Loucy (cell line): ENCODE measurements at regions not wholly inside any gene's neighbourhood (a gene's known extent, or its start where the extent isn't known, plus 50 kb on each side); places are given as distances from the start of the nearest gene placed in this dataset.

Experiments used
- H2AFZ ChIP-seq: fragments of 200-600 bp; sonication (generic); 2 replicates; pipeline ENCODE4 v1.6.0; 2016; ENCODE audit warnings: antibody characterized with exemption, mild to moderate bottlenecking, low read length, moderate library complexity
- H3F3A ChIP-seq: fragments of 200-600 bp; 2 replicates; pipeline ENCODE4 v1.6.0; 2016; ENCODE audit warnings: antibody characterized with exemption, low read depth, mild to moderate bottlenecking
- H3K27me3 ChIP-seq: fragments of 200-600 bp; sonication (generic); 2 replicates; pipeline ENCODE4 v1.6.1; 2014; ENCODE audit warnings: low read length, mild to moderate bottlenecking; ENCODE audit not compliant: insufficient read depth, poor library complexity, severe bottlenecking
- H3K36me3 ChIP-seq: fragments of 200-600 bp; sonication (generic); 2 replicates; pipeline ENCODE4 v1.6.1; 2016; ENCODE audit warnings: low read length; ENCODE audit not compliant: insufficient read depth
- H3K4me1 ChIP-seq: fragments of 200-600 bp; sonication (generic); 2 replicates; pipeline ENCODE4 v1.5.1; 2014; ENCODE audit warnings: low read length, mild to moderate bottlenecking; ENCODE audit not compliant: insufficient read depth, poor library complexity, severe bottlenecking
- H3K4me2 ChIP-seq: fragments of 200-600 bp; sonication (generic); 2 replicates; pipeline ENCODE4 v1.6.0; 2014; ENCODE audit warnings: antibody characterized with exemption, low read length, low read depth, mild to moderate bottlenecking; ENCODE audit not compliant: poor library complexity, severe bottlenecking
- H3K4me3 ChIP-seq: fragments of 200-600 bp; sonication (generic); 2 replicates; pipeline ENCODE4 v1.5.1; 2014; ENCODE audit warnings: low read length, mild to moderate bottlenecking, mixed read lengths; ENCODE audit not compliant: poor library complexity, severe bottlenecking
- H3K79me2 ChIP-seq: fragments of 200-600 bp; sonication (generic); 2 replicates; pipeline ENCODE4 v1.6.1; 2014; ENCODE audit warnings: low read length; ENCODE audit not compliant: insufficient read depth
- H3K9ac ChIP-seq: fragments of 200-600 bp; sonication (generic); 2 replicates; pipeline ENCODE4 v1.6.0; 2014; ENCODE audit warnings: mild to moderate bottlenecking, low read depth, low read length, moderate library complexity; ENCODE audit not compliant: poor library complexity, severe bottlenecking
- H3K9me2 ChIP-seq: fragments of 200-600 bp; sonication (generic); replicated peaks from 2 replicates; pipeline ENCODE4 v1.6.1; 2016; ENCODE audit warnings: low read depth, low read length, mixed read lengths
- H3K9me3 ChIP-seq: fragments of 200-600 bp; sonication (generic); 2 replicates; pipeline ENCODE4 v1.6.1; 2014; ENCODE audit warnings: mild to moderate bottlenecking, antibody characterized with exemption, low read length, low read depth; ENCODE audit not compliant: insufficient read depth
- H4K20me1 ChIP-seq: fragments of 200-600 bp; sonication (generic); 2 replicates; pipeline ENCODE4 v1.6.0; 2014; ENCODE audit warnings: antibody characterized with exemption, low read length, mild to moderate bottlenecking; ENCODE audit not compliant: insufficient read depth, poor library complexity, severe bottlenecking
- CTCF ChIP-seq: fragments of 200-600 bp; sonication (generic); conservative IDR thresholded peaks from 2 replicates; pipeline ENCODE4 v1.5.1; 2014; ENCODE audit warnings: mild to moderate bottlenecking, antibody characterized with exemption, low read length
- EZH2phosphoT487 ChIP-seq: fragments of 200-600 bp; IDR thresholded peaks from 2 replicates; pipeline ENCODE4 v1.6.1; 2018; ENCODE audit warnings: antibody characterized with exemption, mild to moderate bottlenecking, moderate library complexity, borderline replicate concordance

- peak overlapping the region; percentile 5 for H3K4me2 ChIP-seq
- no peak for TF ChIP-seq EZH2phosphoT487
- TF ChIP-seq CTCF, result no peak
- no peak overlapping the region for H3K9ac ChIP-seq
- H4K20me1 ChIP-seq, result no peaks in the 10 kb centered on the region
- H2AFZ ChIP-seq, result 0 out of 2 replicates have a peak overlapping the region, but pooled peaks have one; percentile 20
- no peaks in the 10 kb centered on the region for H3K9me2 ChIP-seq
- H3K79me2 ChIP-seq, result no peaks in the 10 kb centered on the region
- peaks cover 19% of the 10 kb centered on the region for H3K4me1 ChIP-seq
- H3K36me3 ChIP-seq, result no peaks in the 10 kb centered on the region
- no peaks in the 10 kb centered on the region for H3K27me3 ChIP-seq
- H3K9me3 ChIP-seq, result no peaks in the 10 kb centered on the region
- no peak overlapping the region for H3K4me3 ChIP-seq
- H3F3A ChIP-seq, result no peaks in the 10 kb centered on the region
Observed at GRCh38 chr11:10990160-10990559, 132.3 kb upstream of the ZBED5 start.

- no peaks in the 10 kb centered on the region for H4K20me1 ChIP-seq
- no peak overlapping the region for H2AFZ ChIP-seq
- H3K4me2 ChIP-seq, result no peak overlapping the region
- no peak overlapping the region for H3K9ac ChIP-seq
- no peaks in the 10 kb centered on the region for H3K27me3 ChIP-seq
- no peak overlapping the region for H3K4me3 ChIP-seq
- H3K9me3 ChIP-seq, result no peaks in the 10 kb centered on the region
- no peaks in the 10 kb centered on the region for H3K79me2 ChIP-seq
- H3K4me1 ChIP-seq, result peaks cover 19% of the 10 kb centered on the region
- no peaks in the 10 kb centered on the region for H3K9me2 ChIP-seq
- TF ChIP-seq CTCF (no peak), EZH2phosphoT487 (no peak)
- H3F3A ChIP-seq, result no peaks in the 10 kb centered on the region
- H3K36me3 ChIP-seq, result no peaks in the 10 kb centered on the region
Observed at GRCh38 chr11:10986006-10986405, 128.2 kb upstream of the ZBED5 start.

GRCh38 chr11:10984742-10985141 lies 126.9 kb upstream of the ZBED5 start:
- Histone ChIP-seq H3K4me3 (no peak overlapping the region), H3K4me1 (peaks cover 13% of the 10 kb centered on the region), H4K20me1 (no peaks in the 10 kb centered on the region), H3K9me2 (no peaks in the 10 kb centered on the region), H3K27me3 (no peaks in the 10 kb centered on the region), H2AFZ (no peak overlapping the region), H3K4me2 (no peak overlapping the region), H3K36me3 (no peaks in the 10 kb centered on the region), H3K79me2 (no peaks in the 10 kb centered on the region), H3F3A (no peaks in the 10 kb centered on the region), H3K9ac (no peak overlapping the region), H3K9me3 (no peaks in the 10 kb centered on the region)
- no peak for TF ChIP-seq EZH2phosphoT487
- TF ChIP-seq CTCF, result no peak
